Neural cell (in vitro differentiated cells): ENCODE measurements at regions not wholly inside any gene's neighbourhood (a gene's known extent, or its start where the extent isn't known, plus 50 kb on each side); places are given as distances from the start of the nearest gene placed in this dataset.

ENCODE experiments used
- H2AFZ ChIP-seq: fragments of 200-600, 300-800 bp; sonication (generic), shearing (Covaris generic); 2 replicates; pipeline ENCODE4 v1.6.0; 2014; ENCODE audit warnings: low read depth, mild to moderate bottlenecking, antibody characterized with exemption, low read length, moderate library complexity
- H3F3A ChIP-seq: fragments of 200-600 bp; shearing (Covaris generic); 2 replicates; pipeline ENCODE4 v1.6.1; 2016; ENCODE audit warnings: mild to moderate bottlenecking, moderate library complexity, mixed read lengths, antibody characterized with exemption, low read length; ENCODE audit not compliant: insufficient read depth, poor library complexity, severe bottlenecking
- H3K27ac ChIP-seq: fragments of 200-600, 300-800 bp; sonication (generic), shearing (Covaris generic); 2 replicates; pipeline ENCODE4 v1.5.1; 2014; ENCODE audit warnings: mild to moderate bottlenecking, low read length, moderate library complexity
- H3K27me3 ChIP-seq: fragments of 300-800, 200-600 bp; sonication (generic), shearing (Covaris generic); 2 replicates; pipeline ENCODE4 v1.6.0; 2014; ENCODE audit warnings: mild to moderate bottlenecking, low read depth, low read length, moderate library complexity; ENCODE audit not compliant: insufficient read depth
- H3K36me3 ChIP-seq: fragments of 300-800, 200-600 bp; sonication (generic), shearing (Covaris generic); 2 replicates; pipeline ENCODE4 v1.5.1; 2014; ENCODE audit warnings: mild to moderate bottlenecking, antibody characterized with exemption, low read length, moderate library complexity; ENCODE audit not compliant: insufficient read depth
- H3K4me2 ChIP-seq: fragments of 300-800, 200-600 bp; sonication (generic), shearing (Covaris generic); 2 replicates; pipeline ENCODE4 v1.6.0; 2014; ENCODE audit warnings: mild to moderate bottlenecking, low read length
- H3K4me3 ChIP-seq: fragments of 300-800, 200-600 bp; sonication (generic), shearing (Covaris generic); 2 replicates; pipeline ENCODE4 v1.5.1; 2014; ENCODE audit warnings: mild to moderate bottlenecking, low read length, moderate library complexity
- H3K79me2 ChIP-seq: fragments of 200-600 bp; shearing (Covaris generic); replicated peaks from 2 replicates; pipeline ENCODE4 v1.6.0; 2014; ENCODE audit warnings: mild to moderate bottlenecking, low read length, moderate library complexity; ENCODE audit not compliant: insufficient read depth
- H3K9ac ChIP-seq: fragments of 300-800, 200-600 bp; sonication (generic), shearing (Covaris generic); 2 replicates; pipeline ENCODE4 v1.6.1; 2016; ENCODE audit warnings: mild to moderate bottlenecking, low read length, mixed read lengths
- H3K9me2 ChIP-seq: fragments of 200-600 bp; shearing (Covaris generic); 2 replicates; pipeline ENCODE4 v1.6.1; 2016; ENCODE audit warnings: mild to moderate bottlenecking, low read length, mixed read lengths; ENCODE audit not compliant: insufficient read depth
- H3K9me3 ChIP-seq: fragments of 200-600, 300-800 bp; sonication (generic), shearing (Covaris generic); 2 replicates; pipeline ENCODE4 v1.6.1; 2016; ENCODE audit warnings: mild to moderate bottlenecking, mixed run types, low read length, moderate library complexity, mixed read lengths
- H4K20me1 ChIP-seq: fragments of 200-600 bp; shearing (Covaris generic); 2 replicates; pipeline ENCODE4 v1.6.1; 2016; ENCODE audit warnings: mild to moderate bottlenecking, mixed run types; ENCODE audit not compliant: insufficient read depth
- CTCF ChIP-seq: fragments of 450-650 bp; IDR thresholded peaks from 2 replicates; pipeline ENCODE4 v1.5.1; 2014; ENCODE audit warnings: antibody characterized with exemption, mild to moderate bottlenecking, moderate library complexity; ENCODE audit not compliant: poor library complexity, severe bottlenecking
- EP300 ChIP-seq: fragments of 450-650 bp; conservative IDR thresholded peaks from 2 replicates; pipeline ENCODE4 v1.6.1; 2014; ENCODE audit warnings: antibody characterized with exemption, mild to moderate bottlenecking, moderate library complexity; ENCODE audit not compliant: poor library complexity, severe bottlenecking
- EZH2 ChIP-seq: fragments of 200-600, 300-800 bp; shearing (Covaris generic), sonication (generic); IDR thresholded peaks from 2 replicates; pipeline ENCODE4 v1.6.1; 2014; ENCODE audit warnings: antibody characterized with exemption, low read length, borderline replicate concordance, mild to moderate bottlenecking; ENCODE audit not compliant: insufficient read depth, poor library complexity, severe bottlenecking
- MXI1 ChIP-seq: fragments of 450-650 bp; conservative IDR thresholded peaks from 2 replicates; pipeline ENCODE4 v1.6.1; 2014; ENCODE audit warnings: antibody characterized with exemption, mild to moderate bottlenecking; ENCODE audit not compliant: poor library complexity, severe bottlenecking
- POLR2AphosphoS5 ChIP-seq: IDR thresholded peaks from 2 replicates; pipeline ENCODE4 v1.6.1; 2012
- RAD21 ChIP-seq: fragments of 450-650 bp; conservative IDR thresholded peaks from 2 replicates; pipeline ENCODE4 v1.6.1; 2014; ENCODE audit warnings: antibody characterized with exemption, mild to moderate bottlenecking, moderate library complexity
- REST ChIP-seq: IDR thresholded peaks from 2 replicates; pipeline ENCODE4 v1.6.1; 2012; ENCODE audit warnings: borderline replicate concordance
- SMC3 ChIP-seq: fragments of 450-650 bp; conservative IDR thresholded peaks from 2 replicates; pipeline ENCODE4 v1.6.1; 2014; ENCODE audit warnings: antibody characterized with exemption, mild to moderate bottlenecking, moderate library complexity; ENCODE audit not compliant: poor library complexity
- TAF1 ChIP-seq: IDR thresholded peaks from 2 replicates; pipeline ENCODE4 v1.6.1; 2012; ENCODE audit warnings: low read depth

GRCh38 chr22:22343581-22344296 lies 99.2 kb downstream of the VPREB1 start:
- Histone ChIP-seq H3K4me2 (no peak overlapping the region), H3K27ac (no peak overlapping the region), H3K9me3 (no peaks in the 10 kb centered on the region), H3K27me3 (peaks cover 11% of the 10 kb centered on the region), H3F3A (no peaks in the 10 kb centered on the region), H3K4me3 (no peak overlapping the region), H2AFZ (no peak overlapping the region), H4K20me1 (no peaks in the 10 kb centered on the region), H3K79me2 (no peaks in the 10 kb centered on the region), H3K36me3 (no peaks in the 10 kb centered on the region), H3K9ac (no peak overlapping the region), H3K9me2 (no peaks in the 10 kb centered on the region)
- TF ChIP-seq SMC3 (no peak), EZH2 (no peak), EP300 (no peak)

GRCh38 chr22:22344430-22344829 lies 99.8 kb downstream of the VPREB1 start:
- Histone ChIP-seq H3K4me2 (no peak overlapping the region), H4K20me1 (no peaks in the 10 kb centered on the region), H3K9me3 (no peaks in the 10 kb centered on the region), H3K9ac (no peak overlapping the region), H3K27me3 (peaks cover 6% of the 10 kb centered on the region), H3F3A (no peaks in the 10 kb centered on the region), H3K36me3 (no peaks in the 10 kb centered on the region), H3K79me2 (no peaks in the 10 kb centered on the region), H2AFZ (no peak overlapping the region), H3K27ac (no peak overlapping the region), H3K9me2 (no peaks in the 10 kb centered on the region), H3K4me3 (no peak overlapping the region)
- TF ChIP-seq RAD21, result no peak
- TF ChIP-seq TAF1, result no peak
- TF ChIP-seq EZH2, result no peak
- no peak for TF ChIP-seq EP300
- no peak for TF ChIP-seq SMC3
- TF ChIP-seq POLR2AphosphoS5, result no peak
- no peak for TF ChIP-seq MXI1
- TF ChIP-seq REST, result no peak
- no peak for TF ChIP-seq CTCF
